A549 (cell line): ENCODE measurements at regions not wholly inside any gene's neighbourhood (a gene's known extent, or its start where the extent isn't known, plus 50 kb on each side); places are given as distances from the start of the nearest gene placed in this dataset.

ENCODE experiments used
- ATAC-seq, 2 experiments: fragments of 200-7000 bp in 1 of 2; fragments of >200 bp in 1 of 2; cut with Nextera tagmentation in 1 of 2; cut with Tn5 transposase in 1 of 2; 3 replicates each; pipeline versions ENCODE4 v1.8.0 to v1.9.1; 2018 to 2020; ENCODE audit warnings: mild to moderate bottlenecking in 1 of 2, moderate library complexity in 1 of 2
- CTCF ChIA-PET: fragments of 300-600 bp; sonication (Branson Sonifier 250); formaldehyde crosslinking; extraction: SDS; loops from one replicate; lab custom pipeline; 2021; ENCODE audit warnings: antibody characterized with exemption, inconsistent platforms; lab: Yijun Ruan, JAX
- POLR2A ChIA-PET: fragments of 350-600 bp; formaldehyde crosslinking; extraction: SDS; loops from one replicate; lab custom pipeline; 2021; ENCODE audit warnings: antibody characterized with exemption, inconsistent platforms; lab: Yijun Ruan, JAX
- DNase-seq, 2 experiments: peaks; one replicate each; pipeline versions ENCODE4 v3.0.0 to v3.0.0-alpha.2; 2011 to 2016; ENCODE audit warnings: low read depth in 1 of 2, low spot score in 1 of 2
- FAIRE-seq: peaks from 2 replicates; lab custom pipeline; 2011; peaks lifted over from hg19 to GRCh38; lab: Jason Lieb, UNC
- H3K27ac ChIP-seq, 2 experiments: fragments of >200 bp; sonication (Bioruptor Twin); formaldehyde crosslinking; 3 replicates each; pipeline ENCODE4 v1.5.1; 2016 to 2017
- H3K4me1 ChIP-seq: fragments of >200 bp; sonication (Bioruptor Twin); formaldehyde crosslinking; 3 replicates; pipeline ENCODE4 v1.6.1; 2016
- H3K4me2 ChIP-seq: fragments of >200 bp; sonication (Bioruptor Twin); formaldehyde crosslinking; 3 replicates; pipeline ENCODE4 v1.6.1; 2016
- H3K4me3 ChIP-seq: fragments of >200 bp; sonication (Bioruptor Twin); formaldehyde crosslinking; 3 replicates; pipeline ENCODE4 v1.5.1; 2016
- H3K9me3 ChIP-seq: fragments of >200 bp; sonication (Bioruptor Twin); formaldehyde crosslinking; 3 replicates; pipeline ENCODE4 v1.6.1; 2016
- ATOH8 ChIP-seq: fragments of 250-450 bp; sonication (Bioruptor Pico); IDR thresholded peaks from 2 replicates; pipeline ENCODE4 v1.5.0; 2020; ENCODE audit warnings: low read depth, mild to moderate bottlenecking, moderate library complexity
- BCL3 ChIP-seq: fragments of >200 bp; sonication (Bioruptor Twin); formaldehyde crosslinking; IDR thresholded peaks from 3 replicates; pipeline ENCODE4 v1.6.1; 2016
- CBX2 ChIP-seq: fragments of 200-600 bp; sonication (generic); IDR thresholded peaks from 2 replicates; pipeline ENCODE4 v1.6.1; 2016; ENCODE audit warnings: low read depth, mild to moderate bottlenecking, borderline replicate concordance
- CBX8 ChIP-seq: fragments of 200-600 bp; sonication (generic); IDR thresholded peaks from 2 replicates; pipeline ENCODE4 v1.6.1; 2016
- CEBPB ChIP-seq, 2 experiments: fragments of >200 bp in 1 of 2; sonication (Bioruptor Twin) in 1 of 2; formaldehyde crosslinking in 1 of 2; IDR thresholded peaks; 2 replicates each; pipeline ENCODE4 v1.6.1; 2012 to 2016
- CHD4 ChIP-seq: fragments of 200-600 bp; sonication (generic); IDR thresholded peaks from 2 replicates; pipeline ENCODE4 v1.6.1; 2016; ENCODE audit warnings: antibody characterized with exemption, mild to moderate bottlenecking, borderline replicate concordance
- EHF ChIP-seq: fragments of 250-450 bp; sonication (Bioruptor Pico); IDR thresholded peaks from 2 replicates; pipeline ENCODE4 v1.5.0; 2020; ENCODE audit warnings: mild to moderate bottlenecking
- EHMT2 ChIP-seq: fragments of 200-600 bp; sonication (generic); IDR thresholded peaks from 2 replicates; pipeline ENCODE4 v1.6.1; 2016; ENCODE audit warnings: antibody characterized with exemption, low read depth, mild to moderate bottlenecking, moderate library complexity
- EP300 ChIP-seq, 2 experiments: fragments of >200 bp; sonication (Bioruptor Twin); formaldehyde crosslinking; IDR thresholded peaks; 2 replicates in 1 of 2; 3 replicates in 1 of 2; pipeline ENCODE4 v1.6.1; 2016 to 2017
- FOSB ChIP-seq: fragments of 250-450 bp; sonication (Bioruptor Pico); IDR thresholded peaks from 2 replicates; pipeline ENCODE4 v1.5.0; 2020; ENCODE audit warnings: mild to moderate bottlenecking, moderate library complexity
- GATA3 ChIP-seq: IDR thresholded peaks from 2 replicates; pipeline ENCODE4 v1.6.1; 2012; ENCODE audit warnings: borderline replicate concordance
- HOXA7 ChIP-seq: fragments of 250-450 bp; sonication (Bioruptor Pico); IDR thresholded peaks from 2 replicates; pipeline ENCODE4 v1.5.0; 2020; ENCODE audit warnings: mild to moderate bottlenecking, moderate library complexity
- HOXB5 ChIP-seq: fragments of 250-450 bp; sonication (Bioruptor Pico); IDR thresholded peaks from 2 replicates; pipeline ENCODE4 v1.5.0; 2020; ENCODE audit warnings: mild to moderate bottlenecking, moderate library complexity
- KDM1A ChIP-seq: fragments of 200-600 bp; sonication (generic); IDR thresholded peaks from 2 replicates; pipeline ENCODE4 v1.6.1; 2016; ENCODE audit warnings: low read depth, mild to moderate bottlenecking
- PHF8 ChIP-seq: fragments of 200-600 bp; sonication (generic); IDR thresholded peaks from 2 replicates; pipeline ENCODE4 v1.6.1; 2016; ENCODE audit warnings: low read depth, mild to moderate bottlenecking, antibody characterized with exemption, moderate library complexity, borderline replicate concordance
- REST ChIP-seq: fragments of 200-600 bp; sonication (generic); IDR thresholded peaks from 2 replicates; pipeline ENCODE4 v1.6.1; 2016; ENCODE audit warnings: antibody characterized with exemption, mild to moderate bottlenecking, moderate library complexity
- RFX5 ChIP-seq: fragments of 450-650 bp; IDR thresholded peaks from 2 replicates; pipeline ENCODE4 v1.7.1; 2014; ENCODE audit warnings: antibody characterized with exemption, mild to moderate bottlenecking, moderate library complexity
- RNF2 ChIP-seq: fragments of 200-600 bp; sonication (generic); IDR thresholded peaks from 2 replicates; pipeline ENCODE4 v1.6.1; 2016; ENCODE audit warnings: low read depth, mild to moderate bottlenecking, antibody characterized with exemption, moderate library complexity, borderline replicate concordance
- TP53 ChIP-seq: fragments of 250-450 bp; sonication (Bioruptor Pico); IDR thresholded peaks from 2 replicates; pipeline ENCODE4 v1.5.0; 2021; ENCODE audit warnings: mild to moderate bottlenecking, moderate library complexity
- WGBS: methylation state at CpG from one replicate; pipeline ENCODE4 v1.1.6; 2017; ENCODE audit errors: missing lambda C conversion rate; 5-methylcytosine and 5-hydroxymethylcytosine counted together

- CTCF ChIA-PET = no interaction called here
- no peak overlapping the region for H3K4me2 ChIP-seq
- no peak for TF ChIP-seq CBX2
- no peak for TF ChIP-seq RFX5
- TF ChIP-seq REST = no peak
- no peak for TF ChIP-seq CHD4
- no peak for TF ChIP-seq HOXB5 (CRISPR knock-in tag)
- no peak for TF ChIP-seq PHF8
- no peak for TF ChIP-seq CEBPB (IDR thresholded peaks at IDR 0.05)
- TF ChIP-seq EHF (CRISPR knock-in tag) = no peak
- no peak for TF ChIP-seq GATA3
- TF ChIP-seq HOXA7 (CRISPR knock-in tag) = no peak
- TF ChIP-seq ATOH8 = no peak
- TF ChIP-seq RNF2 = no peak
- TF ChIP-seq EHMT2 = no peak
- TF ChIP-seq TP53 = no peak
- TF ChIP-seq CBX8 = no peak
- TF ChIP-seq, all 56 proteins: peak for 0
- POLR2A ChIA-PET = no interaction called here
- FAIRE-seq (no peak), DNase-seq (no peak), ATAC-seq (no peak)
- Histone ChIP-seq H3K27ac (no peak overlapping the region), H3K4me1 (no peaks in the 10 kb centered on the region), H3K4me3 (no peak overlapping the region), H3K9me3 (no peaks in the 10 kb centered on the region)
- 63% methylated on average over 1 of the region's 16 CpGs for WGBS
Measured at GRCh38 chr22:49169074-49169744, 658.5 kb downstream of the BRD1 start.

GRCh38 chr22:49168219-49168813 lies 659.4 kb downstream of the BRD1 start:
- H3K9me3 ChIP-seq = no peaks in the 10 kb centered on the region
- H3K27ac ChIP-seq = no peak overlapping the region
- ChIA-PET POLR2A (no interaction called here), CTCF (no interaction called here)
- TF ChIP-seq KDM1A (no peak), GATA3 (no peak), REST (no peak), FOSB (CRISPR knock-in tag) (no peak), BCL3 (no peak), EP300 (IDR thresholded peaks at IDR 0.05) (no peak)
- no peak for ATAC-seq
- no peak for DNase-seq
- H3K4me2 ChIP-seq = no peak overlapping the region
- no peak for FAIRE-seq
- H3K4me3 ChIP-seq = no peak overlapping the region
- WGBS = 50% methylated on average over 13 of the region's 34 CpGs
- H3K4me1 ChIP-seq = no peaks in the 10 kb centered on the region
